Neuronal stem cell (in vitro differentiated cells): ENCODE measurements at regions not wholly inside any gene's neighbourhood (a gene's known extent, or its start where the extent isn't known, plus 50 kb on each side); places are given as distances from the start of the nearest gene placed in this dataset.

Experiments
- DNase-seq: peaks from one replicate; pipeline ENCODE4 v3.0.0-alpha.2; 2013; ENCODE audit warnings: low spot score
- H2AFZ ChIP-seq: one replicate; pipeline ENCODE4 v1.6.1; 2013; ENCODE audit warnings: mild to moderate bottlenecking, low read length, inconsistent platforms
- H2AK5ac ChIP-seq: 2 replicates; pipeline ENCODE4 v1.6.1; 2013; ENCODE audit warnings: low read depth, mild to moderate bottlenecking, inconsistent platforms, low read length, moderate library complexity, mixed read lengths
- H2BK120ac ChIP-seq: 2 replicates; pipeline ENCODE4 v1.6.1; 2013; ENCODE audit warnings: low read depth, mild to moderate bottlenecking, inconsistent platforms, low read length, moderate library complexity, mixed read lengths
- H2BK12ac ChIP-seq: one replicate; pipeline ENCODE4 v1.6.1; 2013; ENCODE audit warnings: low read length, inconsistent platforms
- H2BK15ac ChIP-seq: 2 replicates; pipeline ENCODE4 v1.6.1; 2013; ENCODE audit warnings: mild to moderate bottlenecking, low read length, inconsistent platforms, mixed read lengths
- H2BK5ac ChIP-seq: one replicate; pipeline ENCODE4 v1.6.1; 2013; ENCODE audit warnings: inconsistent platforms, mild to moderate bottlenecking, low read length, moderate library complexity
- H3K14ac ChIP-seq: one replicate; pipeline ENCODE4 v1.6.1; 2013; ENCODE audit warnings: low read length, inconsistent platforms
- H3K18ac ChIP-seq: 2 replicates; pipeline ENCODE4 v1.6.1; 2013; ENCODE audit warnings: low read length, inconsistent platforms
- H3K23ac ChIP-seq: 2 replicates; pipeline ENCODE4 v1.6.1; 2013; ENCODE audit warnings: low read depth, mild to moderate bottlenecking, mixed read lengths, low read length, inconsistent platforms; ENCODE audit not compliant: poor library complexity
- H3K27ac ChIP-seq: replicated peaks from 3 replicates; pipeline ENCODE4 v1.5.1; 2013; ENCODE audit warnings: low read length, inconsistent platforms
- H3K27me3 ChIP-seq, 3 experiments: 2 replicates each; pipeline ENCODE4 v1.6.1; 2013; ENCODE audit warnings: low read length in 3 of 3, mild to moderate bottlenecking in 2 of 3, inconsistent platforms in 1 of 3, low read depth in 1 of 3, mixed read lengths in 1 of 3, moderate library complexity in 1 of 3; ENCODE audit not compliant: control insufficient read depth in 3 of 3, insufficient read depth in 3 of 3
- H3K36me3 ChIP-seq, 2 donors: replicated peaks in 1 of 2; 2 replicates each; pipeline ENCODE4 v1.6.1; 2013; ENCODE audit warnings: low read length in 2 of 2; ENCODE audit not compliant: control insufficient read depth in 2 of 2, insufficient read depth in 2 of 2
- H3K4ac ChIP-seq: 2 replicates; pipeline ENCODE4 v1.6.1; 2013; ENCODE audit warnings: inconsistent platforms, mild to moderate bottlenecking, low read length, moderate library complexity
- H3K4me1 ChIP-seq, 2 donors: 1 replicate in 1 of 2; 2 replicates in 1 of 2; pipeline ENCODE4 v1.6.1; 2013; ENCODE audit warnings: low read length in 2 of 2, low read depth in 1 of 2; ENCODE audit not compliant: control insufficient read depth in 2 of 2, insufficient read depth in 1 of 2
- H3K4me2 ChIP-seq: one replicate; pipeline ENCODE4 v1.6.1; 2013; ENCODE audit warnings: mild to moderate bottlenecking, low read length, inconsistent platforms; ENCODE audit not compliant: insufficient read depth, poor library complexity, severe bottlenecking
- H3K4me3 ChIP-seq, 2 donors: 2 replicates each; pipeline ENCODE4 v1.5.1; 2013; ENCODE audit warnings: low read length in 2 of 2, mild to moderate bottlenecking in 2 of 2, inconsistent platforms in 1 of 2, moderate library complexity in 1 of 2
- H3K79me1 ChIP-seq: one replicate; pipeline ENCODE4 v1.6.1; 2013; ENCODE audit warnings: low read depth, mild to moderate bottlenecking, inconsistent platforms, low read length, moderate library complexity
- H3K9ac ChIP-seq: one replicate; pipeline ENCODE4 v1.6.1; 2013; ENCODE audit warnings: mild to moderate bottlenecking, low read depth, low read length, inconsistent platforms; ENCODE audit not compliant: poor library complexity
- H3K9me3 ChIP-seq, 2 donors: replicated peaks in 1 of 2; 2 replicates each; pipeline versions ENCODE3 to v1.6.1; 2013; ENCODE audit warnings: low read length in 2 of 2, mild to moderate bottlenecking in 2 of 2, inconsistent platforms in 1 of 2, low read depth in 1 of 2, mixed read lengths in 1 of 2, moderate library complexity in 1 of 2; ENCODE audit not compliant: control insufficient read depth in 2 of 2, insufficient read depth in 1 of 2
- H4K8ac ChIP-seq: one replicate; pipeline ENCODE4 v1.6.1; 2013; ENCODE audit warnings: low read depth, mild to moderate bottlenecking, inconsistent platforms, low read length, moderate library complexity
- H4K91ac ChIP-seq: one replicate; pipeline ENCODE4 v1.6.1; 2013; ENCODE audit warnings: low read length, low read depth, mild to moderate bottlenecking, inconsistent platforms; ENCODE audit not compliant: poor library complexity
- WGBS, 2 donors: extraction: QIAGEN DNeasy Blood & Tissue Kit; methylation state at CpG; one replicate each; pipeline ENCODE4 v1.1.7; 2013; ENCODE audit warnings: missing lambda C conversion rate in 2 of 2, mixed read lengths in 1 of 2; ENCODE audit not compliant: insufficient read length in 2 of 2, insufficient replicate concordance in 1 of 2; ENCODE audit errors: extremely low coverage in 2 of 2; 5-methylcytosine and 5-hydroxymethylcytosine counted together

DNA sequence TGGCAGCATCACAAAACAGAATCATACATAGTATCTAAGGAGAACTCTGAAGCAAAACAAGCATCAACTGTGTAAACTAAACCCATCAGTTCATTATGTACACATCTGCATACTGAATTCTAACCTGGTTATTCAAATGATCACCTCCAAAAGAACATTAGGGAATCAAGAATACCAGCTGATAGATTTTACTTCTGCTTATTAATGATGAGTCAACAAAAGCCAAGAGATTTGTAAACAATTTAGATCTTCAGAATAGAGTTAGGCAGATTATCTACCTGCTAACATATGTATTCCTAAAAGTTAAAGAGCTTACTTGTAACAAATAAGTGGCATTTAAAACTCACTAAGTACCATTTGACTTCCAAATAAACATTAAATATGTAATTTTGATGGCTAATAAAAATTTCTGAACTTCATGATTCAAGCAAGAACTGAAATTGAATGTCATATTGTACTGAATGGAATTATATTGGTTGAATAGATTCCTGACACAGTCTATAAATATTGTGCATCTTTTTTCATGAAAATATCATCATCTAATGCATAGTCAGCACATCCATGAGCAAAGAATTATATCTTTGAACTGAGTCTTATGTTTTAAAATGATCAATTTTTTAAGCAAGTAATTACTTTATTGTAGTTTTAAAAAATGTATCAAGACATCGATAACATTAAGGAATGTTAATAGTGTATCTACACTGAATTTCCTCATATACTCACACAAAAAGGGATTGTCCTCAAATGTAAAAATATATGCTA is 470.5 kb downstream of the GRXCR1 start:
- Histone ChIP-seq H3K23ac (no peak overlapping the region), H3K27me3 (no peaks in the 10 kb centered on the region), H3K36me3 (no peaks in the 10 kb centered on the region), H3K4ac (no peak overlapping the region), H4K8ac (no peak overlapping the region), H2BK5ac (no peak overlapping the region), H3K4me2 (no peak overlapping the region), H2BK15ac (no peak overlapping the region), H3K79me1 (no peaks in the 10 kb centered on the region), H3K18ac (no peak overlapping the region), H2AFZ (no peak overlapping the region), H2BK120ac (no peak overlapping the region), H3K4me3 (no peak overlapping the region), H3K4me1 (no peaks in the 10 kb centered on the region), H3K9ac (no peak overlapping the region), H3K27ac (no peak overlapping the region), H2AK5ac (no peak overlapping the region), H3K14ac (no peak overlapping the region), H3K9me3 (no peaks in the 10 kb centered on the region), H4K91ac (no peak overlapping the region), H2BK12ac (no peak overlapping the region)
- WGBS, 2 donors = no CpG with 5 or more reads among the region's 1 CpG
- no peak for DNase-seq

DNA sequence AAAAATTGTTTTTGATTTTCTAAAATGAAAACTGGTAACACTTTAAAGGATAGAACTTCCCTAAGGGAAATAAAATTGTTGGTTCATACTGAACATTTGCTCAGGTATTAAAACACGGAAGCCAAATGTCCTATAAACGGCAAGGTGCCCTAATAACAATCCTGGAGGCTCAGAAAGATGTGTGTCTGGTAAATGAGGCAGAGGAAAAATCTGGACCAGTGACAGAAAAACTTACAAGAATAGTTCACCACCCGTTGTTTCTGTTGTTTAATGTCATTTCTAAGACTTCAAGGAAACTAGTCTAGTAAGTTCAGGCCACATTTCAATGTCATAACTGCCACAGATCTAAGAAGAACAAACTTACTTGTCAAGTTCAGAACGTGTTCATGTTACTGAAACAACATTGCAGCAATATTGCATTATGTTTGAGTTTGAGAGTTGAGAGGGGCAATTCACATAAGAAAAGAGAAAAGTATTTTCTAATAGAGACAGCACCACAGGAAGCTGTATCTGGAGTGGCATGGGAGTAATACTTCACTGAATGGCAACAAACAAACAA is 476.6 kb downstream of the GRXCR1 start:
- Histone ChIP-seq H2AFZ (no peak overlapping the region), H2BK12ac (no peak overlapping the region), H3K9ac (no peak overlapping the region), H3K4ac (no peak overlapping the region), H4K91ac (no peak overlapping the region), H2AK5ac (no peak overlapping the region), H2BK15ac (no peak overlapping the region), H3K4me1 (no peaks in the 10 kb centered on the region), H3K4me2 (no peak overlapping the region), H3K18ac (no peak overlapping the region), H3K27me3 (no peaks in the 10 kb centered on the region), H3K4me3 (no peak overlapping the region), H3K27ac (no peak overlapping the region), H3K23ac (no peak overlapping the region), H3K9me3 (no peaks in the 10 kb centered on the region), H3K14ac (no peak overlapping the region), H3K36me3 (no peaks in the 10 kb centered on the region), H3K79me1 (no peaks in the 10 kb centered on the region), H2BK120ac (no peak overlapping the region), H2BK5ac (no peak overlapping the region), H4K8ac (no peak overlapping the region)
- no CpG with 5 or more reads among the region's 4 CpGs for WGBS, 2 donors
- DNase-seq = no peak

DNA sequence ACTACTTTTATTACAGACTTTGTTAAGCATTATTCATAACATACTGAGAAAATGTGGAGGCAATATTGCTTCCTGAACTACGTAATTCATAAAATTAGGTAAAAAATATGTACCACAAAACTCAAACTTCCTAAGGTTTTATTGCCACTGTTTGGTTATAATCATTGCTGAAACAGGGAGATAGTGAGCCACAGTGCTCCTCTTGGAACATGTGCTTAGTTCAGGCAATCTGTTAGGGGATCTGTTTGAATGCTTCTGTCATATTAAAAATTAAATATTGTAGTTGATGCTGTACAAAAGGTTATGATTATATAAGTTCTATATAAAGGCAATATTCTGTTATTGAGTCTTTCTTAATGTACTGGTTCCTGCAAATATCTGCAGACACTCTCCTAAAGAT is 480.7 kb downstream of the GRXCR1 start:
- Histone ChIP-seq H3K4me1 (no peaks in the 10 kb centered on the region), H2BK120ac (no peak overlapping the region), H4K91ac (no peak overlapping the region), H3K23ac (no peak overlapping the region), H2BK15ac (no peak overlapping the region), H3K27ac (no peak overlapping the region), H3K4ac (no peak overlapping the region), H3K9me3 (no peaks in the 10 kb centered on the region), H3K18ac (no peak overlapping the region), H3K79me1 (no peaks in the 10 kb centered on the region), H2BK5ac (no peak overlapping the region), H2BK12ac (no peak overlapping the region), H2AK5ac (no peak overlapping the region), H3K27me3 (no peaks in the 10 kb centered on the region), H3K4me2 (no peak overlapping the region), H3K36me3 (no peaks in the 10 kb centered on the region), H2AFZ (no peak overlapping the region), H3K9ac (no peak overlapping the region), H4K8ac (no peak overlapping the region), H3K4me3 (no peak overlapping the region), H3K14ac (no peak overlapping the region)
- no CpG with 5 or more reads among the region's 1 CpG for WGBS, 2 donors
- DNase-seq = no peak

DNA sequence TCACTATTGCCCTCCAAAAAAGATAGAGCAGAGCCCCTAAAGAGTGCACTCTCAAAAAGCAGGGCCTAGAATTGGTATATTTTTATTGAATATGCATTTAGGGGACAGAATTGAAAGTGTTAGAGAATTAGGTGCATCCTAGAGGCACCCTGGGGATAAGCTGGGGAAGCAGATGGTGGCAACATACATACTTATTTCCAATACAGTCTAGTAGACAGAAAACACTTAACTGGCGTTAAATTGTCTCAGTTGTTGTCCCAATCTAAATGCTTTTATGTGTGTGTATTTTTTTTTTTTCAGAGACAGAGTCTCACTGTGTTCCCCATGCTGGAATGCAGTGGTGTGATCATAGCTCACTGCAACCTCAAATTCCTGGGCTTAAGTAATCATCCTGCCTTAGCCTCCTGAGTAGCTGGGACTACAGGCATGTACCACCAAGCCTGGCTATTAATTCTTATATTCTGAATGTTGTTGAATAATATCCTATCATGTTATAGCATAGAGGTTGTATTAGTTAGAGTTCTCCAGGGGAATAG is 481.8 kb downstream of the GRXCR1 start:
- Histone ChIP-seq H3K9ac (no peak overlapping the region), H2BK15ac (no peak overlapping the region), H2BK5ac (no peak overlapping the region), H2BK120ac (no peak overlapping the region), H3K4me3 (no peak overlapping the region), H3K27me3 (no peaks in the 10 kb centered on the region), H3K4ac (no peak overlapping the region), H3K9me3 (no peaks in the 10 kb centered on the region), H3K4me1 (no peaks in the 10 kb centered on the region), H3K27ac (no peak overlapping the region), H3K36me3 (no peaks in the 10 kb centered on the region), H4K91ac (no peak overlapping the region), H2AK5ac (no peak overlapping the region), H3K4me2 (no peak overlapping the region), H3K79me1 (no peaks in the 10 kb centered on the region), H4K8ac (no peak overlapping the region), H3K18ac (no peak overlapping the region), H3K23ac (no peak overlapping the region), H2BK12ac (no peak overlapping the region), H2AFZ (no peak overlapping the region), H3K14ac (no peak overlapping the region)
- DNase-seq = no peak
- WGBS, 2 donors = no CpG with 5 or more reads among the region's 1 CpG
